Hematopoietic multipotent progenitor cell treated with erythropoietin and hydrocortisone succinate and interleukin-3 and kit ligand, for 17 days (in vitro differentiated cells): ENCODE measurements at regions not wholly inside any gene's neighbourhood (a gene's known extent, or its start where the extent isn't known, plus 50 kb on each side); places are given as distances from the start of the nearest gene placed in this dataset.

ENCODE experiments used
- DNase-seq: peaks from one replicate; pipeline ENCODE4 v3.0.0-alpha.2; 2015; ENCODE audit warnings: low spot score

GRCh38 chr4:138858419-138858818 lies 157.2 kb upstream of the NOCT start:
- no peak for DNase-seq

- no peak for DNase-seq
These were observed 158.2 kb upstream of the NOCT start for GRCh38 chr4:138857416-138857815.

- DNase-seq = no peak
These were observed 162.9 kb upstream of the NOCT start for GRCh38 chr4:138852681-138853080.

GRCh38 chr4:138851391-138852335 lies 163.9 kb upstream of the NOCT start:
- DNase-seq = no peak

GRCh38 chr4:138845664-138846063 lies 169.9 kb upstream of the NOCT start:
- DNase-seq = no peak

GRCh38 chr4:138845054-138845453 lies 170.5 kb upstream of the NOCT start:
- no peak for DNase-seq

GRCh38 chr4:138843616-138844015 lies 172.0 kb upstream of the NOCT start:
- DNase-seq = no peak

GRCh38 chr4:138841343-138841742 lies 174.2 kb upstream of the NOCT start:
- DNase-seq = no peak

GRCh38 chr4:138838251-138838650 lies 177.3 kb upstream of the NOCT start:
- DNase-seq = no peak

- DNase-seq = no peak
These were observed 179.6 kb upstream of the NOCT start for GRCh38 chr4:138835832-138836533.

GRCh38 chr4:138833974-138834373 lies 181.6 kb upstream of the NOCT start:
- DNase-seq = no peak

GRCh38 chr4:138832563-138832962 lies 183.0 kb upstream of the NOCT start:
- no peak for DNase-seq

- no peak for DNase-seq
These were observed 183.6 kb upstream of the NOCT start for GRCh38 chr4:138831948-138832347.

- no peak for DNase-seq
These were observed 186.7 kb upstream of the NOCT start for GRCh38 chr4:138828926-138829325.

GRCh38 chr4:138826754-138827153 lies 188.8 kb upstream of the NOCT start:
- DNase-seq = no peak

GRCh38 chr4:138826322-138826721 lies 189.3 kb upstream of the NOCT start:
- DNase-seq = no peak

GRCh38 chr4:138821331-138821730 lies 194.2 kb upstream of the NOCT start:
- no peak for DNase-seq

GRCh38 chr4:138816875-138817274 lies 198.7 kb upstream of the NOCT start:
- DNase-seq = no peak

- DNase-seq = no peak
These were observed 199.8 kb upstream of the NOCT start for GRCh38 chr4:138815811-138816210.

- no peak for DNase-seq
These were observed 209.8 kb upstream of the NOCT start for GRCh38 chr4:138805736-138806135.

GRCh38 chr4:138804711-138805110 lies 210.9 kb upstream of the NOCT start:
- DNase-seq = no peak

GRCh38 chr4:138803051-138803450 lies 212.5 kb upstream of the NOCT start:
- DNase-seq = no peak

- DNase-seq = no peak
These were observed 213.1 kb upstream of the NOCT start for GRCh38 chr4:138802499-138802898.
